A673 (cell line): ENCODE measurements at regions not wholly inside any gene's neighbourhood (a gene's known extent, or its start where the extent isn't known, plus 50 kb on each side); places are given as distances from the start of the nearest gene placed in this dataset.
A peak's percentile ranks its signal among the peaks of the same experiment; 100 is the strongest.

Experiments
- BruUV-seq: library from RNA; stranded (reverse); fragments of 400-500 nt; replicated peaks from 2 replicates; lab custom pipeline; 2021; lab: Mats Ljungman, UMichigan
- CTCF ChIA-PET: fragments of 300-600 bp; sonication (Branson Sonifier 250); formaldehyde crosslinking; loops from one replicate; lab custom pipeline; 2022; ENCODE audit warnings: antibody characterized with exemption; lab: Charles Lee
- POLR2A ChIA-PET: fragments of 300-600 bp; sonication (Branson Sonifier 250); formaldehyde crosslinking; loops from one replicate; lab custom pipeline; 2022; ENCODE audit warnings: antibody characterized with exemption; ENCODE audit not compliant: low non-redundant PET; lab: Charles Lee
- DNase-seq: peaks from one replicate; pipeline ENCODE4 v3.0.0-alpha.2; 2015; ENCODE audit warnings: low spot score
- H3K27ac ChIP-seq: fragments of 200-600 bp; sonication (generic); 2 replicates; pipeline ENCODE4 v1.5.1; 2016; ENCODE audit warnings: mixed run types, low read depth, mild to moderate bottlenecking, mixed read lengths, antibody characterized with exemption, low read length; ENCODE audit not compliant: poor library complexity, severe bottlenecking
- H3K27me3 ChIP-seq: fragments of 200-600 bp; sonication (generic); replicated peaks from 2 replicates; pipeline ENCODE4 v1.6.1; 2017; ENCODE audit warnings: mixed run types, low read depth, mild to moderate bottlenecking, mixed read lengths, antibody characterized with exemption, low read length; ENCODE audit not compliant: insufficient read depth, poor library complexity
- H3K36me3 ChIP-seq: fragments of 200-600 bp; sonication (generic); 2 replicates; pipeline ENCODE4 v1.6.1; 2016; ENCODE audit warnings: mixed run types, mild to moderate bottlenecking, mixed read lengths, antibody characterized with exemption, low read length; ENCODE audit not compliant: insufficient read depth, poor library complexity, severe bottlenecking
- H3K4me1 ChIP-seq: fragments of 200-600 bp; sonication (generic); 2 replicates; pipeline ENCODE4 v1.6.1; 2017; ENCODE audit warnings: mixed run types, mild to moderate bottlenecking, mixed read lengths, antibody characterized with exemption, low read length; ENCODE audit not compliant: insufficient read depth, poor library complexity, severe bottlenecking
- H3K4me3 ChIP-seq: fragments of 200-600 bp; sonication (generic); 2 replicates; pipeline ENCODE4 v1.5.1; 2016; ENCODE audit warnings: low read depth, mixed run types, mild to moderate bottlenecking, mixed read lengths, low read length; ENCODE audit not compliant: poor library complexity, severe bottlenecking
- H3K9me3 ChIP-seq: fragments of 200-600 bp; sonication (generic); 2 replicates; pipeline ENCODE4 v1.6.1; 2016; ENCODE audit warnings: mixed run types, low read depth, mild to moderate bottlenecking, mixed read lengths, antibody characterized with exemption, low read length; ENCODE audit not compliant: poor library complexity, severe bottlenecking
- EZH2 ChIP-seq: fragments of 200-600 bp; sonication (generic); IDR thresholded peaks from 2 replicates; pipeline ENCODE4 v1.6.1; 2017; ENCODE audit warnings: borderline replicate concordance, low read depth, mild to moderate bottlenecking, mixed read lengths, antibody characterized with exemption, low read length; ENCODE audit not compliant: poor library complexity, severe bottlenecking
- intact Hi-C: fragments of 100-400 bp; cut with micrococcal nuclease; formaldehyde crosslinking; loops from one replicate; pipeline ENCODE4 v1.10.0; 2022; ENCODE audit not compliant: unreplicated experiment
- TF ChIP-seq, protein P1 (sequence below): fragments of 300-800, 200-600 bp; sonication (generic); conservative IDR thresholded peaks from 2 replicates; pipeline ENCODE4 v1.5.1; 2017; ENCODE audit warnings: low read depth, mild to moderate bottlenecking, antibody characterized with exemption, low read length, moderate library complexity, mixed read lengths

DNA sequence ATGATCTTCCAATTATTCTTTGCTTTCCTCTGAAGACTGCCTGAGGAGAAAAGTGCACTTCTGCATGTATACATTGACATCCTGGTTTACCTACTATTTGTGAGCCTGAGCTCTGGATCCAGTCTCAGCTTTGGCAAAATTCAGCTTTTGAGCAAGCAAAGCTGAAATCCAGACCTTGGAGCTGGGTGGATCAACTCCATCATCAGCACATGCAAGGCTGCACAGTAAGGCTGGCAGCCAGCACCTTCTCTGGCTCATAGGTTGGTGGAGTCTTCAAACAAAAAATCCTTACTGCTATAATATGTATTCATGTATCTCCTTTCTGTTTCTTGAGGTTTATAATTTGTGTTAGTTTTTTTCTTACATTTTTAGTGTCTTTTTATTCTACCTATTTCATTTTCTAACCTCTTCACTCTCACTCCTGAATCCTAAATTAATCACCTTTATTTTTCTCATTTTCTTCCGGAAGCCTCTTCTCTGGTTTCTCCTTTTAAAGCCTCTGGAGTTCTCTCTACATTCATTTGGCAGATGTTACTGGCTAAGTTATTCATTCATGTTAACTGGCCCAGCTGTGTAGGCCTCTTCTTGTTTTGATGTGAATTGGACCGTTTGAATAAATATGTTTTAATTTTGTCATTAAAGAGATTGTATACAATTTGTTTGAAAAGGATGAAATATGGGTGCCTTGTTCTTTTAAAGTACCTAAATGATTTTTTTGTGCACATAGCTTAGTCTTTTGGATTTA lies 224.8 kb downstream of the DACT1 start:
- Histone ChIP-seq H3K36me3 (no peaks in the 10 kb centered on the region), H3K4me1 (peaks cover 11% of the 10 kb centered on the region), H3K27ac (no peak overlapping the region), H3K4me3 (no peak overlapping the region), H3K27me3 (no peaks in the 10 kb centered on the region), H3K9me3 (no peaks in the 10 kb centered on the region)
- DNase-seq = no peak
- no TSS peak for BruUV-seq
- POLR2A ChIA-PET = no interaction called here
- intact Hi-C loops = no loop called here
- CTCF ChIA-PET = no interaction called here
- TF ChIP-seq EZH2 = no peak
- TF ChIP-seq, protein P1, sequence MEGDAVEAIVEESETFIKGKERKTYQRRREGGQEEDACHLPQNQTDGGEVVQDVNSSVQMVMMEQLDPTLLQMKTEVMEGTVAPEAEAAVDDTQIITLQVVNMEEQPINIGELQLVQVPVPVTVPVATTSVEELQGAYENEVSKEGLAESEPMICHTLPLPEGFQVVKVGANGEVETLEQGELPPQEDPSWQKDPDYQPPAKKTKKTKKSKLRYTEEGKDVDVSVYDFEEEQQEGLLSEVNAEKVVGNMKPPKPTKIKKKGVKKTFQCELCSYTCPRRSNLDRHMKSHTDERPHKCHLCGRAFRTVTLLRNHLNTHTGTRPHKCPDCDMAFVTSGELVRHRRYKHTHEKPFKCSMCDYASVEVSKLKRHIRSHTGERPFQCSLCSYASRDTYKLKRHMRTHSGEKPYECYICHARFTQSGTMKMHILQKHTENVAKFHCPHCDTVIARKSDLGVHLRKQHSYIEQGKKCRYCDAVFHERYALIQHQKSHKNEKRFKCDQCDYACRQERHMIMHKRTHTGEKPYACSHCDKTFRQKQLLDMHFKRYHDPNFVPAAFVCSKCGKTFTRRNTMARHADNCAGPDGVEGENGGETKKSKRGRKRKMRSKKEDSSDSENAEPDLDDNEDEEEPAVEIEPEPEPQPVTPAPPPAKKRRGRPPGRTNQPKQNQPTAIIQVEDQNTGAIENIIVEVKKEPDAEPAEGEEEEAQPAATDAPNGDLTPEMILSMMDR = no peak

GRCh38 chr14:58863661-58864345 lies 226.0 kb downstream of the DACT1 start:
- Histone ChIP-seq H3K27ac (no peak overlapping the region), H3K36me3 (no peaks in the 10 kb centered on the region)

DNA sequence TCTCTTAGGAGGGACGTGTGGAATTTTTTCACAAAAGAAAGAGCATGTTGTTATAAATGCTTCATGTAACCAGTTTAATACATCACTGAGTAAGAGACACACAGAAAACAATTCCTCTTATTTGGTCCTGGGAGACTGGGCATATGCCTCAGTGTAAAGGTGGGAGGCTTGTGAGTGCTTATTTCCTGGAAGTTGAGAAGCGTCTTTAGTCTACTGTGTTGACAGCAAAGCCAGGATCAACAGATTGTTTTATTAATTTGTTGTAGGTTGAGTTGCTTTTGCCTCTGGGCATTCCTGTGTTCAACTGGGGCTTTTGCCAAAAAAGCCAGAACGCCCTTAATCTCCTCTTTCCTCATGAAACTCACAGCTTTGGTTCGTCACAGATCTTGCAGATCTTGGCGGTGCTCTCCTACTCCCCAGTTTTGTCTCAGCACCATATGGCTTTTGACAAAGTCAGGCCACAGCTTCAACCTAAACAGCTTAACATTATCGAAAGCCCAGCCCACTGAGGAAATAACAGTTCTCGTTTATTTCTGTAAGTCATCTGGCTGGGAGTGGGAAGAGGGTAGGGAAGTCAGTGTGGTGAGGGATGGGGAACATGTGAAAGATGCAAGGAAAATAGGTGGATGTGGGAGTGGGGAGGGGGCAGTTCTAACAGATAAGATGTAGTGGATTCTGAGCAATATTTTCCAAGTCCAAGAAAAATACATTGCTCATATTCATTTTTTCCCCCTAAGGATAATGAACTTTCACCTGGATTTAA lies 227.2 kb downstream of the DACT1 start:
- DNase-seq = peak; percentile 35
- Histone ChIP-seq H3K36me3 (no peaks in the 10 kb centered on the region), H3K4me3 (no peak overlapping the region), H3K27ac (no peak overlapping the region), H3K27me3 (no peaks in the 10 kb centered on the region), H3K4me1 (peaks cover 11% of the 10 kb centered on the region), H3K9me3 (no peaks in the 10 kb centered on the region)
- POLR2A ChIA-PET = no interaction called here
- intact Hi-C loops = no loop called here
- TF ChIP-seq, protein P1 = no peak
- TF ChIP-seq EZH2 = no peak
- BruUV-seq = no TSS peak
- CTCF ChIA-PET = no interaction called here

More at GRCh38 chr14:58863661-58864345, 226.0 kb downstream of the DACT1 start:
- DNase-seq = no peak
- intact Hi-C loops = no loop called here
- no TSS peak for BruUV-seq
- H3K27me3 ChIP-seq = no peaks in the 10 kb centered on the region
- TF ChIP-seq, protein P1 = no peak
- TF ChIP-seq EZH2 = no peak
- H3K4me3 ChIP-seq = no peak overlapping the region
- POLR2A ChIA-PET = interaction anchor here (0.6 kb wide), 1 partner anchor 8 kb away, joined by 3 read pairs; no protein-coding TSS in a partner anchor
- no peaks in the 10 kb centered on the region for H3K9me3 ChIP-seq
- H3K4me1 ChIP-seq = peaks cover 11% of the 10 kb centered on the region
- CTCF ChIA-PET = no interaction called here
